Loucy (cell line): ENCODE measurements at regions not wholly inside any gene's neighbourhood (a gene's known extent, or its start where the extent isn't known, plus 50 kb on each side); places are given as distances from the start of the nearest gene placed in this dataset.

Source experiments
- H2AFZ ChIP-seq: fragments of 200-600 bp; sonication (generic); 2 replicates; pipeline ENCODE4 v1.6.0; 2016; ENCODE audit warnings: antibody characterized with exemption, mild to moderate bottlenecking, low read length, moderate library complexity
- H3F3A ChIP-seq: fragments of 200-600 bp; 2 replicates; pipeline ENCODE4 v1.6.0; 2016; ENCODE audit warnings: antibody characterized with exemption, low read depth, mild to moderate bottlenecking
- H3K27me3 ChIP-seq: fragments of 200-600 bp; sonication (generic); 2 replicates; pipeline ENCODE4 v1.6.1; 2014; ENCODE audit warnings: low read length, mild to moderate bottlenecking; ENCODE audit not compliant: insufficient read depth, poor library complexity, severe bottlenecking
- H3K36me3 ChIP-seq: fragments of 200-600 bp; sonication (generic); 2 replicates; pipeline ENCODE4 v1.6.1; 2016; ENCODE audit warnings: low read length; ENCODE audit not compliant: insufficient read depth
- H3K4me1 ChIP-seq: fragments of 200-600 bp; sonication (generic); 2 replicates; pipeline ENCODE4 v1.5.1; 2014; ENCODE audit warnings: low read length, mild to moderate bottlenecking; ENCODE audit not compliant: insufficient read depth, poor library complexity, severe bottlenecking
- H3K4me2 ChIP-seq: fragments of 200-600 bp; sonication (generic); 2 replicates; pipeline ENCODE4 v1.6.0; 2014; ENCODE audit warnings: antibody characterized with exemption, low read length, low read depth, mild to moderate bottlenecking; ENCODE audit not compliant: poor library complexity, severe bottlenecking
- H3K4me3 ChIP-seq: fragments of 200-600 bp; sonication (generic); 2 replicates; pipeline ENCODE4 v1.5.1; 2014; ENCODE audit warnings: low read length, mild to moderate bottlenecking, mixed read lengths; ENCODE audit not compliant: poor library complexity, severe bottlenecking
- H3K79me2 ChIP-seq: fragments of 200-600 bp; sonication (generic); 2 replicates; pipeline ENCODE4 v1.6.1; 2014; ENCODE audit warnings: low read length; ENCODE audit not compliant: insufficient read depth
- H3K9ac ChIP-seq: fragments of 200-600 bp; sonication (generic); 2 replicates; pipeline ENCODE4 v1.6.0; 2014; ENCODE audit warnings: mild to moderate bottlenecking, low read depth, low read length, moderate library complexity; ENCODE audit not compliant: poor library complexity, severe bottlenecking
- H3K9me2 ChIP-seq: fragments of 200-600 bp; sonication (generic); replicated peaks from 2 replicates; pipeline ENCODE4 v1.6.1; 2016; ENCODE audit warnings: low read depth, low read length, mixed read lengths
- H3K9me3 ChIP-seq: fragments of 200-600 bp; sonication (generic); 2 replicates; pipeline ENCODE4 v1.6.1; 2014; ENCODE audit warnings: mild to moderate bottlenecking, antibody characterized with exemption, low read length, low read depth; ENCODE audit not compliant: insufficient read depth
- H4K20me1 ChIP-seq: fragments of 200-600 bp; sonication (generic); 2 replicates; pipeline ENCODE4 v1.6.0; 2014; ENCODE audit warnings: antibody characterized with exemption, low read length, mild to moderate bottlenecking; ENCODE audit not compliant: insufficient read depth, poor library complexity, severe bottlenecking
- EZH2phosphoT487 ChIP-seq: fragments of 200-600 bp; IDR thresholded peaks from 2 replicates; pipeline ENCODE4 v1.6.1; 2018; ENCODE audit warnings: antibody characterized with exemption, mild to moderate bottlenecking, moderate library complexity, borderline replicate concordance
- TF ChIP-seq, protein P1 (sequence below): fragments of 200-600 bp; sonication (generic); conservative IDR thresholded peaks from 2 replicates; pipeline ENCODE4 v1.5.1; 2014; ENCODE audit warnings: mild to moderate bottlenecking, antibody characterized with exemption, low read length

GRCh38 chr20:4484379-4484997 is 201.8 kb upstream of the PRNP start:
- TF ChIP-seq EZH2phosphoT487 = no peak
- TF ChIP-seq, protein P1, sequence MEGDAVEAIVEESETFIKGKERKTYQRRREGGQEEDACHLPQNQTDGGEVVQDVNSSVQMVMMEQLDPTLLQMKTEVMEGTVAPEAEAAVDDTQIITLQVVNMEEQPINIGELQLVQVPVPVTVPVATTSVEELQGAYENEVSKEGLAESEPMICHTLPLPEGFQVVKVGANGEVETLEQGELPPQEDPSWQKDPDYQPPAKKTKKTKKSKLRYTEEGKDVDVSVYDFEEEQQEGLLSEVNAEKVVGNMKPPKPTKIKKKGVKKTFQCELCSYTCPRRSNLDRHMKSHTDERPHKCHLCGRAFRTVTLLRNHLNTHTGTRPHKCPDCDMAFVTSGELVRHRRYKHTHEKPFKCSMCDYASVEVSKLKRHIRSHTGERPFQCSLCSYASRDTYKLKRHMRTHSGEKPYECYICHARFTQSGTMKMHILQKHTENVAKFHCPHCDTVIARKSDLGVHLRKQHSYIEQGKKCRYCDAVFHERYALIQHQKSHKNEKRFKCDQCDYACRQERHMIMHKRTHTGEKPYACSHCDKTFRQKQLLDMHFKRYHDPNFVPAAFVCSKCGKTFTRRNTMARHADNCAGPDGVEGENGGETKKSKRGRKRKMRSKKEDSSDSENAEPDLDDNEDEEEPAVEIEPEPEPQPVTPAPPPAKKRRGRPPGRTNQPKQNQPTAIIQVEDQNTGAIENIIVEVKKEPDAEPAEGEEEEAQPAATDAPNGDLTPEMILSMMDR = no peak
- Histone ChIP-seq H4K20me1 (no peaks in the 10 kb centered on the region), H3K9me3 (no peaks in the 10 kb centered on the region), H3K4me2 (no peak overlapping the region), H3F3A (no peaks in the 10 kb centered on the region), H3K9me2 (no peaks in the 10 kb centered on the region), H3K79me2 (no peaks in the 10 kb centered on the region), H2AFZ (no peak overlapping the region), H3K4me1 (peaks cover 3% of the 10 kb centered on the region), H3K36me3 (no peaks in the 10 kb centered on the region), H3K4me3 (no peak overlapping the region), H3K27me3 (no peaks in the 10 kb centered on the region), H3K9ac (no peak overlapping the region)

- Histone ChIP-seq H3K27me3 (no peaks in the 10 kb centered on the region), H3K9me2 (no peaks in the 10 kb centered on the region), H4K20me1 (no peaks in the 10 kb centered on the region), H3K4me3 (no peak overlapping the region), H2AFZ (no peak overlapping the region), H3K79me2 (no peaks in the 10 kb centered on the region), H3F3A (no peaks in the 10 kb centered on the region), H3K9me3 (no peaks in the 10 kb centered on the region), H3K9ac (no peak overlapping the region), H3K36me3 (no peaks in the 10 kb centered on the region), H3K4me1 (peaks cover 3% of the 10 kb centered on the region), H3K4me2 (no peak overlapping the region)
- TF ChIP-seq, protein P1 = no peak
- no peak for TF ChIP-seq EZH2phosphoT487
Observed at GRCh38 chr20:4483961-4484360, 202.3 kb upstream of the PRNP start.

DNA sequence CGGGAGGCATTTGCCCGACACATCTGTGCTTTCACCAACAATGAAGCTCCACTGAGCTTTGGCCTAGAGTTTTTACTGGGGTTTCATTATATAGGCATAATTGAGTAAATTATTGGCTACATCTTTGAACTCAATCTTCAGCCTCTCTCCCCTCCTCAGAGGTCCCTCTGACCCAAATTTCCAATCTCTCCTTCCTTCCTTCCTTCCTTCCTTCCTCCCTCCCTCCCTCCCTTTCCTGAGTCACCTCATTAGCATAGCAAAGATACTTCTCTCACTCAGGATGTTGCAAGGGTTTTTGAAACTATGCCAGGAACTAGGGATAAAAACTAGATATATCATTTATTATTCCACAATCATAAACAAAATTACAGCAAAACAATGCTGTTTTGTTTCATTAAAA is 202.8 kb upstream of the PRNP start:
- no peaks in the 10 kb centered on the region for H3K79me2 ChIP-seq
- no peaks in the 10 kb centered on the region for H3F3A ChIP-seq
- no peak overlapping the region for H2AFZ ChIP-seq
- no peaks in the 10 kb centered on the region for H3K27me3 ChIP-seq
- H4K20me1 ChIP-seq = no peaks in the 10 kb centered on the region
- no peak for TF ChIP-seq EZH2phosphoT487
- TF ChIP-seq, protein P1 = no peak
- no peaks in the 10 kb centered on the region for H3K9me2 ChIP-seq
- peaks cover 3% of the 10 kb centered on the region for H3K4me1 ChIP-seq
- no peak overlapping the region for H3K4me3 ChIP-seq
- H3K4me2 ChIP-seq = no peak overlapping the region
- no peaks in the 10 kb centered on the region for H3K9me3 ChIP-seq
- H3K9ac ChIP-seq = no peak overlapping the region
- H3K36me3 ChIP-seq = no peaks in the 10 kb centered on the region
